ENCODE measurements at regions not wholly inside any gene's neighbourhood (a gene's known extent, or its start where the extent isn't known, plus 50 kb on each side); places are given as distances from the start of the nearest gene placed in this dataset.

- H3K27ac ChIP-seq: no peak overlapping the region
- TF ChIP-seq EZH2 (IDR thresholded peaks at IDR 0.05) (no peak), POLR2AphosphoS5 (IDR thresholded peaks at IDR 0.05; ENCODE audit: borderline replicate concordance, low read depth, low read length) (no peak), FOXP2 (optimal IDR thresholded peaks at IDR 0.05; ENCODE audit: control extremely low read depth, extremely low read length, insufficient read depth) (no peak)
- DNase-seq (ENCODE audit: low read depth, low spot score): no peak
Observed at GRCh38 chr6:40287296-40287850, 299.8 kb downstream of the LRFN2 start.

DNA sequence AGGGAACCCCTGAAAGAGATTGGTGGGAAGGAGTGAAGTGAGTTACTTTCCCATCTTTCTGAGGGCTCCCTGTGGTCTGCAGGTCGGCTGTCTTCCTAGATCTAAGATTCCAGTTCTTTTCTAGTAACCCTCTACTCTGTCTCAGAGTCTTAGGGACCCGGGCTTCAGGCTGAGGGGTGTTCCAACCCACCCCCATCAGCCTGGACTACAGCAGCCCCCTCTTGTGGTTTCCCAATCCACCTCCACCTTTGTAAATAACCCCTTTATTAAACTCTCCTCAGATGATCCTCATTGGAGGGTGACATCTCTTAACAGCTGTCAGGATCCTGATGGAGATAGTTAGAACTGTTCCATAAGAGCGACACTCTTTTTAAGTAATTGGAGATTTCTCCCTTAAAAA, 300.4 kb downstream of the LRFN2 start:
- TF ChIP-seq POLR2AphosphoS5 (IDR thresholded peaks at IDR 0.05; ENCODE audit: borderline replicate concordance, low read depth, low read length) (no peak), FOXP2 (optimal IDR thresholded peaks at IDR 0.05; ENCODE audit: control extremely low read depth, extremely low read length, insufficient read depth) (no peak), EZH2 (IDR thresholded peaks at IDR 0.05) (no peak)
- H3K9ac ChIP-seq (ENCODE audit: insufficient read length): no peak overlapping the region
- DNase-seq (ENCODE audit: low read depth, low spot score): no peak
- H3K9me3 ChIP-seq (ENCODE audit: low read depth, low read length): no peaks in the 10 kb centered on the region
- no peak overlapping the region for H3K27ac ChIP-seq
- no peak overlapping the region for H3K4me3 ChIP-seq
- no peaks in the 10 kb centered on the region for H3K36me3 ChIP-seq (ENCODE audit: insufficient read depth, low read length)

More at GRCh38 chr6:40287296-40287850, 299.8 kb downstream of the LRFN2 start:
- H3K9me3 ChIP-seq (ENCODE audit: low read depth, low read length): no peaks in the 10 kb centered on the region
- H3K9ac ChIP-seq (ENCODE audit: insufficient read length): no peak overlapping the region
- H3K4me3 ChIP-seq: no peak overlapping the region
- no peaks in the 10 kb centered on the region for H3K36me3 ChIP-seq (ENCODE audit: insufficient read depth, low read length)

DNA sequence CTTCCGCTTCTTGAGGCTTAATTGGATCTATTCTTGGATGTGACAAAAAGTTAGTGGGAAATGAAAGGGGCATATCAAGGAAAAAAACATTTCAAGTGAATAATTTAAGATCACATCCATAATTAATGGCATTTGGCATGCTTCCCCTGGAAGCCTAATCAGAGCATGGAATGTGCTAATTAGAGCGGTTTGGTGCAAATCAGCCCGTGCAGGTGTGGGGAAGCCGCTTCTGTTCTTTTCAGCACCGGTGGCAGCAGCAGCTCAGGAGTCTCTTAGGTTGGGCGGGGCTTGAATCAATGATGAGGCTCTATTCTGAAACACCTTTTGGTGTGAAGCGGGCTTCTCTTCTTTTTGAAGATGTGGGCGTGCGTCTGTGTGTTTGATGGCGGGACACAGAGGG, 301.2 kb downstream of the LRFN2 start:
- DNase-seq (ENCODE audit: low read depth, low spot score): no peak
- no peak overlapping the region for H3K27ac ChIP-seq
- no peak for TF ChIP-seq EZH2 (IDR thresholded peaks at IDR 0.05)
- TF ChIP-seq POLR2AphosphoS5 (IDR thresholded peaks at IDR 0.05; ENCODE audit: borderline replicate concordance, low read depth, low read length): no peak
- no peak for TF ChIP-seq FOXP2 (optimal IDR thresholded peaks at IDR 0.05; ENCODE audit: control extremely low read depth, extremely low read length, insufficient read depth)
- H3K9me3 ChIP-seq (ENCODE audit: low read depth, low read length): no peaks in the 10 kb centered on the region
- no peaks in the 10 kb centered on the region for H3K36me3 ChIP-seq (ENCODE audit: insufficient read depth, low read length)
- H3K9ac ChIP-seq (ENCODE audit: insufficient read length): no peak overlapping the region
- no peak overlapping the region for H3K4me3 ChIP-seq

DNA sequence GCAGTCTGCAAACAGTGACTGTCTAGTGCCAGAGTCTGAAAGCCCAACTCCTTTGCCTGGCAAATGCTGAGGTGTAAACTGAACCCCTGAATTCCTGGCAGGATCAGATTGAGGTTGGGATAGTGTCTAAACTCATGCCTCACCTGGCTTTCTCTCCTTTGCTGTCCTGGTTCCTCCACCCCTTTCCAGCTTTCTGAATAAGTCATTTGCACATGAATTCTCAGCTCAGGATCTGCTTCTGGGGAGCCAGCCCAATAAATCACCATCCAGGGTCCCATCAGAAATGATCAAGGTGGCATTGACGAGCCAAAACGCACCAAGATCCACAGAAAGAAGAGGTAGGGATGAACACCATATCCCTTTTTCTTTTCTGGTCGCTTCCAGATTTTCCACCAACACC, 301.6 kb downstream of the LRFN2 start:
- Histone ChIP-seq H3K4me3 (no peak overlapping the region), H3K27ac (no peak overlapping the region), H3K36me3 (ENCODE audit: insufficient read depth, low read length) (no peaks in the 10 kb centered on the region), H3K9ac (ENCODE audit: insufficient read length) (no peak overlapping the region), H3K9me3 (ENCODE audit: low read depth, low read length) (no peaks in the 10 kb centered on the region)
- DNase-seq (ENCODE audit: low read depth, low spot score): no peak
- TF ChIP-seq EZH2 (IDR thresholded peaks at IDR 0.05): no peak
- no peak for TF ChIP-seq FOXP2 (optimal IDR thresholded peaks at IDR 0.05; ENCODE audit: control extremely low read depth, extremely low read length, insufficient read depth)
- TF ChIP-seq POLR2AphosphoS5 (IDR thresholded peaks at IDR 0.05; ENCODE audit: borderline replicate concordance, low read depth, low read length): no peak

DNA sequence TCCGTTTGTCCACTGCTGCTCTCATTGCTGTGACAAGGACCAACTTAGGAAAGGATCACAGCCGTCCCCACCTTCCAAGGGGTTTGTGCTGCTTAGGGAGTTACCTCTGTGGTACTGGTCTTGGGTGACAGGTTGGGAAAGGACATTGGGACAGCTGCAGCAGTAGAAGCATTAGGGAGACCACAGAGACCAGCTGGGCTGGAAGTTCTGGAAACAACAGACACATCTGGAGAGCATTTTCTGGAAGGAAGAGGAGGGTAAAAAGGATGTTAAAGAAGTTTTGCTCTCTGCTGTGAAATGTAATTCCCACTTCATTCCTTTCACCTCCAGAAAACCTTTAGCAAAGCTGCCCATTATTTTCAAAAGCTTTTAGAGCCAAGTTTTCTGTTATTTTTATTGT, 304.2 kb downstream of the LRFN2 start:
- TF ChIP-seq EZH2 (IDR thresholded peaks at IDR 0.05) (no peak), POLR2AphosphoS5 (IDR thresholded peaks at IDR 0.05; ENCODE audit: borderline replicate concordance, low read depth, low read length) (no peak), FOXP2 (optimal IDR thresholded peaks at IDR 0.05; ENCODE audit: control extremely low read depth, extremely low read length, insufficient read depth) (no peak)
- no peak overlapping the region for H3K9ac ChIP-seq (ENCODE audit: insufficient read length)
- H3K4me3 ChIP-seq: no peak overlapping the region
- no peak for DNase-seq (ENCODE audit: low read depth, low spot score)
- no peak overlapping the region for H3K27ac ChIP-seq
- no peaks in the 10 kb centered on the region for H3K36me3 ChIP-seq (ENCODE audit: insufficient read depth, low read length)
- no peaks in the 10 kb centered on the region for H3K9me3 ChIP-seq (ENCODE audit: low read depth, low read length)

DNA sequence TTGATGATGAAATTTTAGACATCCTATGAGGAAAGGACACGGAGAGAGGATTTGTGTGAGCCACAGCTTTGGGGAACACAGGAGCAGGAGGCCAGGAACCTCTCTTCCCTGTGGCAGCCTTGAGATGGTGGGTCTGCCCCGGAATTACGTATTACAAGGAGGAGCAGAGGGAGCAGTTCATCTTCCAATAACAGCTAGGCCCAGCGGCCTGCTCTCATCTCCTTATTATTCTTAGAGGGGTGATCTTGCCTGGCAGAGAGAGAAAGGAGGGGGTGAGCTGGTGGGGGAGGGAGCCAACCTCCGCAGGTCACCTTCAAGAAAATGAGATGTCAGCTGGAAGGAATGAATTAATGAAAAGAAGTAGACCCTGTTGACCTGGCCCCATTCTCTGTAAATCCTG, 305.8 kb downstream of the LRFN2 start:
- no peak for TF ChIP-seq FOXP2 (optimal IDR thresholded peaks at IDR 0.05; ENCODE audit: control extremely low read depth, extremely low read length, insufficient read depth)
- TF ChIP-seq EZH2 (IDR thresholded peaks at IDR 0.05): no peak
- no peak for TF ChIP-seq POLR2AphosphoS5 (IDR thresholded peaks at IDR 0.05; ENCODE audit: borderline replicate concordance, low read depth, low read length)
- Histone ChIP-seq H3K27ac (no peak overlapping the region), H3K4me3 (no peak overlapping the region), H3K36me3 (ENCODE audit: insufficient read depth, low read length) (no peaks in the 10 kb centered on the region), H3K9me3 (ENCODE audit: low read depth, low read length) (no peaks in the 10 kb centered on the region), H3K9ac (ENCODE audit: insufficient read length) (no peak overlapping the region)
- DNase-seq (ENCODE audit: low read depth, low spot score): no peak

- TF ChIP-seq POLR2AphosphoS5 (IDR thresholded peaks at IDR 0.05; ENCODE audit: borderline replicate concordance, low read depth, low read length): no peak
- H3K27ac ChIP-seq: no peak overlapping the region
Observed at GRCh38 chr6:40280231-40280630, 306.9 kb downstream of the LRFN2 start.

DNA sequence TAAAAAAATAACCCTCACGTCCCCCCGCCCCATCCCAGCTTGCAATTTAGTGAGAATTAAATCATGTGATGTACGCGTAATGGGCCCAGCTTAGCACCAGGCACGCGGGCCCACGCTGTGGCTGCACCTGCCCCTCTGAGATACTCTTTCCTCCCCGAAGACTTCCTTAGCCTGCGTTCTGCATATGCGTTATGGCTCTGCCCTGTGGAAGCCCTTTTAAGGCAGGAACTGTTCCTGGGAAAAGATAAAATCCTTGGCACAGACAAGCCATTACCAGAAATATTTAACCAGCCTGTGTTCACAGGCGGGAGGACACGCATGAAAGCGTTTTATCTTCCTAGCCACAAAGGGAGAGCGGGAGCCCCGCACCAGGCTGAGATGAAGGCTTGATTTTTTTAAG, 311.0 kb downstream of the LRFN2 start:
- H3K4me3 ChIP-seq: no peak overlapping the region
- no peak for TF ChIP-seq POLR2AphosphoS5 (IDR thresholded peaks at IDR 0.05; ENCODE audit: borderline replicate concordance, low read depth, low read length)
- TF ChIP-seq FOXP2 (optimal IDR thresholded peaks at IDR 0.05; ENCODE audit: control extremely low read depth, extremely low read length, insufficient read depth): no peak
- TF ChIP-seq EZH2 (IDR thresholded peaks at IDR 0.05): no peak
- H3K9me3 ChIP-seq (ENCODE audit: low read depth, low read length): no peaks in the 10 kb centered on the region
- no peak overlapping the region for H3K9ac ChIP-seq (ENCODE audit: insufficient read length)
- H3K27ac ChIP-seq: no peak overlapping the region
- no peak for DNase-seq (ENCODE audit: low read depth, low spot score)
- H3K36me3 ChIP-seq (ENCODE audit: insufficient read depth, low read length): no peaks in the 10 kb centered on the region

More at GRCh38 chr6:40280231-40280630, 306.9 kb downstream of the LRFN2 start:
- Histone ChIP-seq H3K4me3 (no peak overlapping the region), H3K9me3 (ENCODE audit: low read depth, low read length) (no peaks in the 10 kb centered on the region), H3K9ac (ENCODE audit: insufficient read length) (no peak overlapping the region), H3K36me3 (ENCODE audit: insufficient read depth, low read length) (no peaks in the 10 kb centered on the region)
- no peak for DNase-seq (ENCODE audit: low read depth, low spot score)

GRCh38 chr6:40274058-40274457, 313.1 kb downstream of the LRFN2 start:
- no peaks in the 10 kb centered on the region for H3K36me3 ChIP-seq (ENCODE audit: insufficient read depth, low read length)
- no peaks in the 10 kb centered on the region for H3K9me3 ChIP-seq (ENCODE audit: low read depth, low read length)
- no peak for TF ChIP-seq POLR2AphosphoS5 (IDR thresholded peaks at IDR 0.05; ENCODE audit: borderline replicate concordance, low read depth, low read length)
- TF ChIP-seq FOXP2 (optimal IDR thresholded peaks at IDR 0.05; ENCODE audit: control extremely low read depth, extremely low read length, insufficient read depth): no peak
- no peak overlapping the region for H3K27ac ChIP-seq
- no peak overlapping the region for H3K9ac ChIP-seq (ENCODE audit: insufficient read length)
- DNase-seq (ENCODE audit: low read depth, low spot score): no peak
- H3K4me3 ChIP-seq: no peak overlapping the region

Data from SK-N-MC (cell line).